GM19351 (cell line): ENCODE measurements at regions not wholly inside any gene's neighbourhood (a gene's known extent, or its start where the extent isn't known, plus 50 kb on each side); places are given as distances from the start of the nearest gene placed in this dataset.
"Not testable (repeated sequence)": the region's sequence is repeated elsewhere in the genome, so short reads cannot be mapped to it uniquely, and the experiment has no call there.

ENCODE experiments used
- ATAC-seq: cut with Tn5 transposase; IDR thresholded peaks from one replicate; pipeline ENCODE4 v1.9.1; 2021; ENCODE audit warnings: mild to moderate bottlenecking, moderate library complexity; ENCODE audit not compliant: unreplicated experiment

DNA sequence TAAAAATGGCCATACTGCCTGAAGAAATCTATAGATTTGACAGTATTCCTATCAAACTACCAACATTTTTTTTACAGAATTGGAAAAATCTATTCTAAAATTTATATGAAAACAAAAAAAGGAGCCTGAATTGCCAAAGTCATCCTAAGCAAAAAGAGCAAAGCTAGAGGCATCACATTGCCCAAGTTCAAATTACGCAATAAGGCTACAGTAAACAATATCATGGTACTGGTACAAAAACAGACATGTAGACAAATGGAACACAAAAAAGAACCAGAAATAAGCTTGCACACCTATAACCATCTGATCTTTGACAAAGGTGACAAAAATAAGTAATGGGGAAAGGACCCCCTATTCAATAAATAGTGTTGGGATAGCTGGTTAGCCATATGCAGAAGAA, 50.2 kb upstream of the THSD7B start:
- no peak for ATAC-seq

DNA sequence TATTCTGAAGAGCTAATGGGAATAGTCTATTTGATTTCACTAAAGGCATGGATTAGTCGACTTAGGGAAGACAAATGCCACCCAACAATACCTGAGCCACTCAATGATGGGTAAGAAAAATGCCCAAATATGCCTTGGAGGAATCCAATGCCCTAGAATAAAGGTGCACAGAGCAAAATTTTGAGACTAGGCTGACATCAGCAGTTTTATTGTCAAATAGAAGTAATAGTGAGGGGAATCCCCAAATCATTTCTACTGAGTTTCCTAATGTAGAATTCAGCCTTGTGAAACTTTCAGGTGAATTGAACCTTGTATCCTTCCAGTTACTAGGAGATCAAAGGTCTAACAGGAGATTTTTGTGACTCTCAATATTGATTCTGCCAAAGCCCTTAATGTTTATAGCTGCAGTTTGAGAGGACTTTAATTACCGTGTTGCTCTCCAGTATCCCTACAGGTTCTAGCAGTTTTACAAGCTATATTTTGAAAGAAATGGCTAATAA, 50.8 kb upstream of the THSD7B start:
- no peak for ATAC-seq

GRCh38 chr2:136713739-136714138, 51.6 kb upstream of the THSD7B start:
- no peak for ATAC-seq

- ATAC-seq: no peak
These were observed 60.0 kb upstream of the THSD7B start for GRCh38 chr2:136705336-136705735.

DNA sequence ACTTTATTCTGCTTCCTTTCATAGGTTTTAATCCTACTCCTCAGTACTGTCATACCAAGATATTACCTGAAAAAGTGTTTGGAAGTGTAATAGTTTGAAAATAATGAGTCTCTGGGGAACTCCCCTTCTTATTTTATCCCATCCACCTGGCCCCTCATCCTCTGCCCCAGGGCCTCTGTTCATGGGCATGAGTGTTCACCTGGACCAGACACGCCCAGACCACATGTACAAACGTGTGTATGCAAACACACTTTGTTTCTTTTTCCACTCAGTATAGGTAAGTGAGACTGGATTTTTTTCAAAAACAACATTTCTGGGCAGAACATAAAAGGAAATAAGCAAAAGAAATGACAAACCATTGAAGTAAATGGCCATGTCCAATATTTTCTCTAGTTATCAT, 62.1 kb upstream of the THSD7B start:
- no peak for ATAC-seq

GRCh38 chr2:136696438-136696837, 68.9 kb upstream of the THSD7B start:
- ATAC-seq: no peak

DNA sequence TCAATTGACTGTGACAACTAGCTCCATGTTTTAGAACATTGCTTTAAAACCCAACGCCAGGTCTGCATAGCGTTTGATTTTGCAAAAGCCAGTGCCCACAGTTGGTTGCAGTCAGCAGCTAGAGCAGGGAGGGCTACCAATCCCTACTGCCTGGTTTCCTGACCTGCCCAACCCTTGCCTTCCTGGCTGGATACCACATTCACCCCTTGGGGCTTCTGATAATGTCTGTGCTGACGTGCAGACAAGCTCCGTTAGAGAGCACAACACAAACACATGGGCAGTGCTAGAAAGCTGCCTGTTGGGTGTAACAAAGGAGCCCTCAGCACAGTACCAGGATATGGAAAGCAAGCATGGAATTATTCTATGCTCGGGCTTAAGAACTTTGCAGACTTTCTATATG, 71.4 kb upstream of the THSD7B start:
- no peak for ATAC-seq

DNA sequence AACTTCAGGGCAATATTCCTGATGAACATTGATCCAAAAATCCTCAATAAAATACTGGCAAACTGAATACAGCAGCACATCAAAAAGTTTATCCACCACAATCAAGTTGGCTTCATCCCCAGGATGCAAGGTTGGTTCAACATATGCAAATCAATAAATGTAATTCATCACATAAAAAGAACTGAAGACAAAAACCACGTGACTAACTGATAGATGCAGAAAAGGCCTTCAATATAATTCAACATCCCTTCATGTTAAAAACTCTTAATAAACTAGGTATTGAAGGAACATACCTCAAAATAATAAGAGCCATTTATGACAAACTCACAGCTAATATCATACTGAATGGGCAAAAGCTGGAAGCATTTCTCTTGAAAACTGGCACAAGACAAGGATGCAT, 85.3 kb upstream of the THSD7B start:
- ATAC-seq: not testable (repeated sequence)

DNA sequence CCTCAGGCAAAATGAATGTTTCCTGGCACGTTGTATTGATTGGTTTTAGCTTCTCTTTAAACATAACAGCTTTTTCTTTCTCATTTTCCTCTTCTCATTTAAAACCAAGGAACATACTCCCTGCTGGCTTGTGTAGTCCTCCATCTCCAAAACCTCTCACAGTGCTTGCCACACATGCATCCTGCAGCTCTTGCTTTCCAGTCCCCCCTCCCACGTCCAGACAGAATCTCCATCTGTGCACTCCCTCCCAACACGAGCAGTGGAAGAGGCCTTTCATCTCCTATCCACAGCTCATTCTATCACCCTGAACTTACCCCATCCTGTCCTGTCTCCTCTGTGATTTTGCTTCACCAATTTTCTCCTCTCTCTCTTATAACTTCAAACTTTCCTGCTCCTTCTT, 99.6 kb upstream of the THSD7B start:
- ATAC-seq: no peak

DNA sequence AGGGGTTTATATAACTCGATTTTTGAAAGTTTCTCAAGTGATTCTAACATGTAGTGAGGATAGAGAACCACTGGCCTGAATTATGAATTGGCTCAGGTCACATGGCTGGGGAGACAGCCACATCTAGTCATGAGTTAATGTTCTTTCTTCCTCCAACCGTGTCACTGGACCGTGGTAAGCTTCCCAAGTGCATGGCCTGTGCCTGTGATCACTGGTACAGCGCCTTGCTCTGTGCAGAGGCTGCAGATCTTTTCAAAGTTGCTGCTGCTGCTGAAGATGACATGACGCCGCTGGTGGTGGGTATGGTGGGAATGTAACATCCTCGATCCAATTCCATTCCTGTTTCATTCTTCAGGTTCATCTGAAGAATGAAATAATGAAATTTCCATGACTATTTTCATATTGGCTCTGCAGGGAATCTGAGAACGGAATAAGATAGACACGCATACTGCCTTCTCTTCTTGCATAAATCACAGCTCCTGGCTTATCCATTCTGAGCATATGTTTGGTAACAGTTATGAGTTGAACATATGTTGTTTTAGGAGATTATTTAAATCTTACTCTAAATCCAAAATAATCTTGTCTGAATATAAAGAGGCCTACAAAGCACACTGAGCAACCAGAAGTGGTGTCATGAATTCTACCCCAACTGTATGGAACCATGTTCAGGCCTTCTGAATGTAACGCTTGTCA, 100.5 kb upstream of the THSD7B start:
- ATAC-seq: no peak

DNA sequence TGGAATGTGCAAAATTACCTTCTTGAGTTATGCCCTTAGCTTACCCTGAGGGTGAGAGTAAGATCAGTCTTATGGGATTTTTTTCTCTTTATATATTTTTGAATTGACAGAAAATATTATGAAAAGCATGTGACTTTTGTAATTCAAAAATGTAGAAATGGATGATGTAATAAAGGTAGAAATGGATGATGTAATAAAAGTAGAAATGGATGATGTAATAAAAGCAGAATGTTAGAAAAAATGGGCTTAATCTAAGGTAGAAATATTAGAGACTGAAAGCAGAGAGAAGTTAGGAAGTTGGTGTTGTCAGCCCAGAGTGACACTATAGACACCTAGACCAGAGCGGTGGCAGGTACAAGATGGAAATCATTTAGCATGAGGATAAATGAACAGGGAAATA, 107.1 kb upstream of the THSD7B start:
- ATAC-seq: no peak

DNA sequence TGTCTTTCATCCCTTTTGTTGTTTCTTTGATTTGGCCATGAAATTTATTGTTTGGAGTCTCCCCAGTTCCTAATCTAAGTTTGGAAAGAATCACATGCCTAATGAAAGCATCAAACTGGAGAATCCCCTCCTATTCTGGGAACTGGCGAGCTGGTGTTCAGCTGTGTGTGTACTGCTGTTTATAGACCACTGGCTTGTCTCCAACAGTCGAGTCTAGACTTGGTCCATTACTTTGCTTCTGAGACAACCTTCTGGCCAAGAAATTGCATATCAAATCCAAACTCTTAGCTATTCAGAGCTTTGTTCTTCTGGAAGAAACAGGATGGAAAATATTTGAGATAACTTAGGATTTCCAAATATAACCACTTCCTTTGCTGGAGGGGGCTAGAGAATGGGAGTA, 111.5 kb upstream of the THSD7B start:
- no peak for ATAC-seq

- no peak for ATAC-seq
These were observed 113.8 kb upstream of the THSD7B start for GRCh38 chr2:136651456-136652010.

DNA sequence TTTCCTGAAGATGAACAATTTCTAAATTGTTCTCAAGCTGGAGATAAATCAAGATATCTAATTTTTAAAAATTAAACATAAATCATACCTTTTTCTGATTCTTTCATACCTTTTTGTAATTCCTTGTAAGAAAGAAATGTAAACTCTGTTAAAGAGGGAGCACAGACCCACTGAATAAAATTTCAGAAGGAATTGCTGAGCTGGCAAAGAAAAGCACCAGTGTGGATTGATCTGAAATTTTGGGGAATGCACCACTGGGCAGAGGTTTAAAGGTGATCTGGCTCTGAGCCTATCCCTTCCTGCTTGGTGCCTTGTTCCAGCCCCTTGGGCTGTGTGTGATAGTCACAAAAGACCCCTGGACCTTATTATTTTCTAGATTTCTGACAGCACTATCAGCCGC, 118.3 kb upstream of the THSD7B start:
- no peak for ATAC-seq

- no peak for ATAC-seq
These were observed 120.0 kb upstream of the THSD7B start for GRCh38 chr2:136645236-136645828.

DNA sequence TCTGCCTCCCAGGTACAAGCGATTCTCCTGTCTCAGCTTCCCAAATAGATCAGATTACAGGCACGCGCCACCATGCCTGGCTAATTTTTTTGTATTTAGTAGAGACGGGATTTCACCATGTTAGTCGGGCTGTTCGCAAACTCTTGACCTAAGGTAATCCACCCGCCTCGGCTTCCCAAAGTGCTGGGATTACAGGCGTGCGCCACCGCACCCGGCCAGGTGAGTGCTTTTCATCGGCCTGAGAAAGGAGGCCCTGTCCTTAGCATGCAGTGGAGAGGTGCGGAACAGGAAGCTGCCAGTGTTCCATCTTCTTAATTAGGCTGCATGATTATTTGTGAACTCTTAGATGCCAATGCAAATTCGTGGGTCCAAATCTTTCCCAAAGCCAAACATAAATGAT, 125.7 kb upstream of the THSD7B start:
- no peak for ATAC-seq

GRCh38 chr2:136638193-136638592, 127.2 kb upstream of the THSD7B start:
- ATAC-seq: no peak

DNA sequence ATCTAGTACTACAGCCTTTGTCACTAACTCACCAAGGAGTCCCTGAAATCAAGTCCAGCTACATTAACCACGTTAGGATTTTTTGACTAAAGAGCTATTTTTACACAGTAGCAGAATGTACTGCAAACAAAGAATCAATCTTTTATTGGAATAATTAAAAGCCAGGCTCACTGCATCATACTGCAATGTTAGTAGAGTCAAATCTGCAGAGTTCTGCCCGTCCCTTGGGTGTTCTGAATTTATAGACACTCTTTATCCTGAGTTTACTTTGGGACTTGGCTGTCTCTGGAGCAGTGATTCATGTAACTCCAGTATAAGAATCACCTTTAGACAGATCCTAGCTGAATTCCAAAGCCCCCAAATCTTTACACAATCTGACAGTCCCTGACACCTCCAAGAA, 127.9 kb upstream of the THSD7B start:
- no peak for ATAC-seq

- no peak for ATAC-seq
These were observed 136.9 kb upstream of the THSD7B start for GRCh38 chr2:136628490-136628889.

DNA sequence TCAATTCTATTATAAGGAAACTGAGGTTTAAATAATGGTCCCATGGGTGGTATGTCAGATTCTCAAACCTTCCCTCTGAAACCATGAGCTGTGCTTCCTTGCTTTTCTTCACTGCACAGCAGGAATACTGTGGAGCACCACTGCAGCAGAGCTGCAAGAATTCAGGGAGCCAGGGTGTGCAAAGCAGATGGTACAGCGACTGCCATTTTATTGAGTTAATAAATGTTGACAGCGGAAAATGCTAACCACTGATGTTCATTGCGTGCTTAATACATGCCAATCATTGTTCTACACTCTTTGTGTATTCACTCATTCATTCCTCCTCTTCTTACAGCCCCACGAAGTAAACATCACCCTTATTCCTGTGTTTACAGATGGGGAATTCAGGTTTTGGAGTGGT, 152.2 kb upstream of the THSD7B start:
- ATAC-seq: no peak

DNA sequence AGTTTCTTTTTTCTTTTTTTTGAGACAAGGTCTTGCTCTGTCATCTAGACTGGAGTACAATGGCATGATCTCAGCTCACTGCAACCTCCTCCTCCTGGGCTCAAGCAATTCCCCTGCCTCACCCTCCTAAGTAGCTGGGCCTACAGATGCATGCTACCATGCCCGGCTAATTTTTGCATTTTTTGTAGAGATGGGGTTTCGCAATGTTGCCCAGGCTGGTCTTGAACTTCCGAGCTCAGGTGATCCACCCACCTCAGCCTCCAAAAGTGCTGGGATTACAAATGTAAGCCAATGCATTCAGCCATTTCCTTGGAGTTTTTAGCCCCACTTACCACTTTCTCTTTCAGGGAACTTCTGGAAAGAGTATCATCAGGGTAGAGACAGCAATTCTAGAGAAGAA, 153.3 kb upstream of the THSD7B start:
- ATAC-seq: no peak

DNA sequence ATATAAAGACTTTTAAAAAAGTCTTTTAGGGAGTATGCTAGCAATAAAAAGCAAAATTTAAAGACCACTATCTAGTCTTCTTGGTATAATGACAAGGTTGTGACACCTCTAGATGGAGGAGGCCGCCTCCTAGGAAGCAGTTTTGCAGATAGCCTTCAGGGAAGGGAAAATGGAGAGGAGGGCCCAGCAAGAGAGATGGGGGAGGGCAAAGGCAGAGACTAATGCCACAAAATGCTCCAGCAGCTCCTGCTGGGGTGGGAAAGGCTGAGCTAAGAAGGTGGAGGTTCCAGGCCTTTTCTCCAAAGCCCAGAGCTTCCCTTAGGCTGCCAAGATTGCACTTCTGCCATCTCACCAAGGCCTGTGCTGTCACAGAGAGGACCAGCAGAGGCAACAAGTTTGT, 153.9 kb upstream of the THSD7B start:
- no peak for ATAC-seq
